ENCODE measurements at regions not wholly inside any gene's neighbourhood (a gene's known extent, or its start where the extent isn't known, plus 50 kb on each side); places are given as distances from the start of the nearest gene placed in this dataset.

DNA sequence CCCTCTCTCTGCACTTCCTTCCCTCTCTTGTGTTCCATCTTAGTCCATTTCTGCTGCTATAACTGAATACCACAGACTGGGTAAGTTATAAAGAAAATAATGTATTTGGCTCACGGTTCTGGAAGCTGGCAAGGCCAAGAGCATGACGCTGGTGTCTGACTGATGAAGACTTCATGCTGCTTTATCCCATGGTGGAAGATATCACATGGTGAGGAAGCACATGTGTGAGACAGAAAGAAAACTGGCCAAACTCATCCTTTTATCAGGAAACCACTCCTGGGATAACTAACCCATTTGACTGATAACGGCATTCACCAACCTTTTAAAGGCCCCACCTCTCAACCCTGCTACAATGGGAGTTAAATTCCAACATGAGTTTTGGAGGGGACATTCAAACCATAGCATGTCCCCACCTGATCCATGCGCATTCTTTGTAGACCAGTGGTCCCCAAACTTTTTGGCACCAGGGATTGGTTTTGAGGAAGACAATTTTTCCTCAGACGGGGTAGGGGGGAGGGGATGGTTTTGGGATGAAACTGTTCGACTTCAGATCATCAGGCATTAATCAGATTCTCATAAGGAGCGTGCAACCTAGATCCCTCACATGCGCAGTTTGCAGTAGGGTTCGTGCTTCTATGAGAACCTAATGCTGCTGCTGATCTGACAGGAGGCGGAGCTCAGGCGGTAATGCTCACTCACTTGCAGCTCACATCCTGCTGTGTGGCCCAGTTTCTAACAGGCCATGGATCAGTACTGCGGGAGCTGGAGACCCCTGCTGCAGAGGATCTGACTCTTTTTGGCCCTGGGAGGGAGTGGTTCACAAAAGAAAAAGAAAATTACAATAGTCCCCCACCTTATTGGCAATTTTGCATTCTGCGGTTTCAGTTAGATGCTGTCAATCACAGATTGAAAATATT is 61.6 kb upstream of the SMOX start:
- Mint-ChIP-seq H3K36me3 (no peaks in the 10 kb centered on the region), H3K27me3 (ENCODE audit: insufficient read depth, low read depth) (peaks cover 7% of the 10 kb centered on the region), H3K4me3 (no peak overlapping the region), H3K9me3 (no peaks in the 10 kb centered on the region), H3K27ac (no peak overlapping the region), H3K4me1 (peaks cover 26% of the 10 kb centered on the region)
- no peak overlapping the region for H3K9ac ChIP-seq
- no peak overlapping the region for H3K4me2 ChIP-seq
- H3K4me1 ChIP-seq: no peaks in the 10 kb centered on the region
- no peaks in the 10 kb centered on the region for H4K20me1 ChIP-seq (ENCODE audit: low read depth)
- H3K79me2 ChIP-seq (ENCODE audit: low read depth): no peaks in the 10 kb centered on the region
- no peaks in the 10 kb centered on the region for H3K9me3 ChIP-seq (ENCODE audit: low read depth)
- DNase-seq (ENCODE audit: low spot score): no peak
- H2AFZ ChIP-seq (replicated peaks): no peak overlapping the region
- no peak overlapping the region for H3K27ac ChIP-seq
- H3F3A ChIP-seq (ENCODE audit: low read depth): peaks cover 17% of the 10 kb centered on the region
- no peak overlapping the region for H3K4me3 ChIP-seq
- TF ChIP-seq EZH2 (IDR thresholded peaks at IDR 0.05): no peak
- TF ChIP-seq, protein P1, sequence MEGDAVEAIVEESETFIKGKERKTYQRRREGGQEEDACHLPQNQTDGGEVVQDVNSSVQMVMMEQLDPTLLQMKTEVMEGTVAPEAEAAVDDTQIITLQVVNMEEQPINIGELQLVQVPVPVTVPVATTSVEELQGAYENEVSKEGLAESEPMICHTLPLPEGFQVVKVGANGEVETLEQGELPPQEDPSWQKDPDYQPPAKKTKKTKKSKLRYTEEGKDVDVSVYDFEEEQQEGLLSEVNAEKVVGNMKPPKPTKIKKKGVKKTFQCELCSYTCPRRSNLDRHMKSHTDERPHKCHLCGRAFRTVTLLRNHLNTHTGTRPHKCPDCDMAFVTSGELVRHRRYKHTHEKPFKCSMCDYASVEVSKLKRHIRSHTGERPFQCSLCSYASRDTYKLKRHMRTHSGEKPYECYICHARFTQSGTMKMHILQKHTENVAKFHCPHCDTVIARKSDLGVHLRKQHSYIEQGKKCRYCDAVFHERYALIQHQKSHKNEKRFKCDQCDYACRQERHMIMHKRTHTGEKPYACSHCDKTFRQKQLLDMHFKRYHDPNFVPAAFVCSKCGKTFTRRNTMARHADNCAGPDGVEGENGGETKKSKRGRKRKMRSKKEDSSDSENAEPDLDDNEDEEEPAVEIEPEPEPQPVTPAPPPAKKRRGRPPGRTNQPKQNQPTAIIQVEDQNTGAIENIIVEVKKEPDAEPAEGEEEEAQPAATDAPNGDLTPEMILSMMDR (IDR thresholded peaks at IDR 0.05): no peak
- TF ChIP-seq EZH2phosphoT487 (IDR thresholded peaks at IDR 0.05): no peak
- H3K27me3 ChIP-seq: peaks cover 26% of the 10 kb centered on the region
- H3K36me3 ChIP-seq: no peaks in the 10 kb centered on the region

- H3K4me3 ChIP-seq: no peak overlapping the region
- peaks cover 17% of the 10 kb centered on the region for H3F3A ChIP-seq (ENCODE audit: low read depth)
- Mint-ChIP-seq H3K27me3 (ENCODE audit: insufficient read depth, low read depth) (peaks cover 7% of the 10 kb centered on the region), H3K9me3 (peaks cover 6% of the 10 kb centered on the region), H3K27ac (no peak overlapping the region), H3K4me1 (peaks cover 23% of the 10 kb centered on the region), H3K36me3 (no peaks in the 10 kb centered on the region), H3K4me3 (no peak overlapping the region)
- no peaks in the 10 kb centered on the region for H3K36me3 ChIP-seq
- no peak for DNase-seq (ENCODE audit: low spot score)
- H3K4me1 ChIP-seq: no peaks in the 10 kb centered on the region
- no peak overlapping the region for H3K4me2 ChIP-seq
- no peaks in the 10 kb centered on the region for H3K79me2 ChIP-seq (ENCODE audit: low read depth)
- H2AFZ ChIP-seq (replicated peaks): no peak overlapping the region
- peaks cover 26% of the 10 kb centered on the region for H3K27me3 ChIP-seq
- no peak overlapping the region for H3K9ac ChIP-seq
- H3K27ac ChIP-seq: no peak overlapping the region
- no peak for TF ChIP-seq EZH2phosphoT487 (IDR thresholded peaks at IDR 0.05)
- TF ChIP-seq EZH2 (IDR thresholded peaks at IDR 0.05): no peak
- TF ChIP-seq, protein P1 (IDR thresholded peaks at IDR 0.05): no peak
- H3K9me3 ChIP-seq (ENCODE audit: low read depth): no peaks in the 10 kb centered on the region
- no peaks in the 10 kb centered on the region for H4K20me1 ChIP-seq (ENCODE audit: low read depth)
Observed at GRCh38 chr20:4084721-4085120, 63.9 kb upstream of the SMOX start.

GRCh38 chr20:4084096-4084495 is 64.5 kb upstream of the SMOX start:
- Mint-ChIP-seq H3K27me3 (ENCODE audit: insufficient read depth, low read depth) (peaks cover 7% of the 10 kb centered on the region), H3K4me3 (no peak overlapping the region), H3K27ac (no peak overlapping the region), H3K9me3 (peaks cover 6% of the 10 kb centered on the region), H3K36me3 (no peaks in the 10 kb centered on the region), H3K4me1 (peaks cover 23% of the 10 kb centered on the region)
- H3K9me3 ChIP-seq (ENCODE audit: low read depth): no peaks in the 10 kb centered on the region
- DNase-seq (ENCODE audit: low spot score): no peak
- H3K4me2 ChIP-seq: no peak overlapping the region
- TF ChIP-seq EZH2 (IDR thresholded peaks at IDR 0.05) (no peak), EZH2phosphoT487 (IDR thresholded peaks at IDR 0.05) (no peak)
- TF ChIP-seq, protein P1 (IDR thresholded peaks at IDR 0.05): no peak
- no peaks in the 10 kb centered on the region for H3K79me2 ChIP-seq (ENCODE audit: low read depth)
- peaks cover 17% of the 10 kb centered on the region for H3F3A ChIP-seq (ENCODE audit: low read depth)
- no peaks in the 10 kb centered on the region for H3K36me3 ChIP-seq
- no peak overlapping the region for H3K27ac ChIP-seq
- no peak overlapping the region for H3K4me3 ChIP-seq
- H3K9ac ChIP-seq: no peak overlapping the region
- peaks cover 26% of the 10 kb centered on the region for H3K27me3 ChIP-seq
- no peaks in the 10 kb centered on the region for H4K20me1 ChIP-seq (ENCODE audit: low read depth)
- no peak overlapping the region for H2AFZ ChIP-seq (replicated peaks)
- H3K4me1 ChIP-seq: no peaks in the 10 kb centered on the region

All from neural progenitor cell (in vitro differentiated cells).